Vagina (tissue), 2 donors: ENCODE measurements at regions not wholly inside any gene's neighbourhood (a gene's known extent, or its start where the extent isn't known, plus 50 kb on each side); places are given as distances from the start of the nearest gene placed in this dataset.

Experiments used
- CTCF ChIP-seq, 3 experiments: fragments of 450-650 bp in 2 of 3; fragments of 200-600 bp in 1 of 3; sonication (generic) in 1 of 3; IDR thresholded peaks; one replicate each; pipeline ENCODE4 v1.5.1; 2017 to 2019; ENCODE audit warnings: antibody characterized with exemption in 3 of 3, mild to moderate bottlenecking in 2 of 3, moderate library complexity in 2 of 3
- POLR2A ChIP-seq, 2 donors: fragments of 450-650 bp; IDR thresholded peaks; one replicate each; pipeline ENCODE4 v1.6.1; 2017; ENCODE audit warnings: antibody characterized with exemption in 2 of 2, mild to moderate bottlenecking in 2 of 2, moderate library complexity in 2 of 2
- POLR2AphosphoS5 ChIP-seq, 2 donors: sonication (generic); formaldehyde crosslinking; IDR thresholded peaks; one replicate each; pipeline ENCODE4 v1.9.0; 2017; ENCODE audit warnings: antibody characterized with exemption in 2 of 2, mild to moderate bottlenecking in 2 of 2, low read depth in 1 of 2; ENCODE audit not compliant: insufficient read depth in 1 of 2

GRCh38 chr12:83573671-83574070, 887.0 kb downstream of the TMTC2 start:
- TF ChIP-seq CTCF (IDR thresholded peaks at IDR 0.05) (no peak), POLR2AphosphoS5 (IDR thresholded peaks at IDR 0.05; ENCODE audit: insufficient read depth in 1 of 2, low read depth in 1 of 2) (no peak), POLR2A (IDR thresholded peaks at IDR 0.05) (no peak)
